Mesenchymal stem cell (in vitro differentiated cells and primary cell): ENCODE measurements at regions not wholly inside any gene's neighbourhood (a gene's known extent, or its start where the extent isn't known, plus 50 kb on each side); places are given as distances from the start of the nearest gene placed in this dataset.

Experiments
- DNase-seq: peaks from one replicate; pipeline ENCODE4 v3.0.0-alpha.2; 2013
- H2AFZ ChIP-seq: one replicate; pipeline ENCODE4 v1.6.1; 2013; ENCODE audit warnings: low read depth, mild to moderate bottlenecking, control low read depth, inconsistent platforms, low read length, moderate library complexity
- H2AK5ac ChIP-seq: 2 replicates; pipeline ENCODE4 v1.6.1; 2013; ENCODE audit warnings: low read length, moderate library complexity, mild to moderate bottlenecking, inconsistent platforms; ENCODE audit not compliant: severe bottlenecking
- H2BK120ac ChIP-seq: one replicate; pipeline ENCODE4 v1.6.1; 2013; ENCODE audit warnings: low read depth, mild to moderate bottlenecking, inconsistent platforms, low read length, moderate library complexity
- H2BK12ac ChIP-seq, 2 experiments: one replicate each; pipeline ENCODE4 v1.6.1; 2013; ENCODE audit warnings: inconsistent platforms in 2 of 2, low read length in 2 of 2, mild to moderate bottlenecking in 2 of 2, moderate library complexity in 2 of 2, control low read depth in 1 of 2
- H2BK15ac ChIP-seq: one replicate; pipeline ENCODE4 v1.6.1; 2013; ENCODE audit warnings: mild to moderate bottlenecking, low read depth, inconsistent platforms; ENCODE audit not compliant: poor library complexity, severe bottlenecking
- H2BK5ac ChIP-seq: 2 replicates; pipeline ENCODE4 v1.6.1; 2013; ENCODE audit warnings: low read depth, mild to moderate bottlenecking, low read length, control low read depth, inconsistent platforms; ENCODE audit not compliant: poor library complexity, severe bottlenecking
- H3K14ac ChIP-seq, 2 experiments: one replicate each; pipeline ENCODE4 v1.6.1; 2013; ENCODE audit warnings: inconsistent platforms in 2 of 2, low read length in 2 of 2, control low read depth in 1 of 2, mild to moderate bottlenecking in 1 of 2, moderate library complexity in 1 of 2
- H3K18ac ChIP-seq, 2 experiments: one replicate each; pipeline ENCODE4 v1.6.1; 2013; ENCODE audit warnings: inconsistent platforms in 2 of 2, low read length in 2 of 2, control low read depth in 1 of 2, low read depth in 1 of 2, mild to moderate bottlenecking in 1 of 2
- H3K23ac ChIP-seq, 2 experiments: one replicate each; pipeline ENCODE4 v1.6.1; 2013; ENCODE audit warnings: inconsistent platforms in 2 of 2, low read length in 2 of 2, mild to moderate bottlenecking in 2 of 2, moderate library complexity in 2 of 2, control low read depth in 1 of 2
- H3K27ac ChIP-seq: 2 replicates; pipeline ENCODE4 v1.5.1; 2013; ENCODE audit warnings: mild to moderate bottlenecking, moderate library complexity, low read length, control low read depth, inconsistent platforms; ENCODE audit not compliant: poor library complexity, severe bottlenecking
- H3K27me3 ChIP-seq, 2 experiments: 2 replicates each; pipeline versions ENCODE4 v1.6.1 to v1.7.0; 2013; ENCODE audit warnings: low read length in 2 of 2, mild to moderate bottlenecking in 2 of 2, moderate library complexity in 2 of 2, control low read depth in 1 of 2, inconsistent platforms in 1 of 2; ENCODE audit not compliant: control insufficient read depth in 1 of 2, insufficient read depth in 1 of 2
- H3K36me3 ChIP-seq, 2 experiments: 2 replicates each; pipeline versions ENCODE4 v1.6.1 to v1.7.0; 2013; ENCODE audit warnings: low read length in 2 of 2, control low read depth in 1 of 2, inconsistent platforms in 1 of 2, low read depth in 1 of 2, mild to moderate bottlenecking in 1 of 2; ENCODE audit not compliant: insufficient read depth in 2 of 2, control insufficient read depth in 1 of 2
- H3K4ac ChIP-seq, 2 experiments: one replicate each; pipeline ENCODE4 v1.6.1; 2013; ENCODE audit warnings: inconsistent platforms in 2 of 2, low read length in 2 of 2, mild to moderate bottlenecking in 2 of 2, moderate library complexity in 2 of 2, control low read depth in 1 of 2, low read depth in 1 of 2
- H3K4me1 ChIP-seq: 2 replicates; pipeline ENCODE4 v1.6.1; 2013; ENCODE audit warnings: low read depth, low read length, control low read depth; ENCODE audit not compliant: control insufficient read depth, insufficient read depth
- H3K4me2 ChIP-seq: 2 replicates; pipeline ENCODE4 v1.6.1; 2013; ENCODE audit warnings: low read length, mild to moderate bottlenecking, inconsistent platforms; ENCODE audit not compliant: poor library complexity, severe bottlenecking
- H3K4me3 ChIP-seq, 2 experiments: 2 replicates each; pipeline versions ENCODE4 v1.5.1 to v1.7.0; 2013; ENCODE audit warnings: low read length in 2 of 2, mild to moderate bottlenecking in 2 of 2, control low read depth in 1 of 2, low read depth in 1 of 2; ENCODE audit not compliant: insufficient read depth in 1 of 2
- H3K79me1 ChIP-seq: replicated peaks from 2 replicates; pipeline ENCODE4 v1.6.1; 2013; ENCODE audit warnings: mild to moderate bottlenecking, control low read depth, low read length, inconsistent platforms; ENCODE audit not compliant: poor library complexity, severe bottlenecking
- H3K9ac ChIP-seq: 2 replicates; pipeline ENCODE4 v1.7.0; 2013; ENCODE audit warnings: mild to moderate bottlenecking, low read length, moderate library complexity
- H3K9me3 ChIP-seq: 2 replicates; pipeline ENCODE4 v1.7.0; 2013; ENCODE audit warnings: mild to moderate bottlenecking, low read length; ENCODE audit not compliant: control insufficient read depth
- H4K8ac ChIP-seq: one replicate; pipeline ENCODE4 v1.6.1; 2013; ENCODE audit warnings: inconsistent platforms, mild to moderate bottlenecking, low read length, moderate library complexity
- H4K91ac ChIP-seq: one replicate; pipeline ENCODE4 v1.6.1; 2013; ENCODE audit warnings: mild to moderate bottlenecking, low read length, inconsistent platforms
- WGBS: methylation state at CpG from one replicate; pipeline ENCODE4 v1.1.7; 2013; ENCODE audit warnings: mixed read lengths; 5-methylcytosine and 5-hydroxymethylcytosine counted together

- H3K4me1 ChIP-seq, result no peaks in the 10 kb centered on the region
- no peak overlapping the region for H2BK120ac ChIP-seq
- no peak overlapping the region for H2AK5ac ChIP-seq
- no peak overlapping the region for H2AFZ ChIP-seq
- H3K36me3 ChIP-seq, result no peaks in the 10 kb centered on the region
- H3K4me2 ChIP-seq, result no peak overlapping the region
- DNase-seq, result no peak
- no peak overlapping the region for H2BK12ac ChIP-seq
- H3K14ac ChIP-seq, result no peak overlapping the region
- peaks cover 0 to 16% of the 10 kb centered on the region in 2 experiments for H3K27me3 ChIP-seq
- H3K9ac ChIP-seq, result no peak overlapping the region
- H3K4ac ChIP-seq, result no peak overlapping the region
- H4K8ac ChIP-seq, result no peak overlapping the region
- H3K23ac ChIP-seq, result no peak overlapping the region
- H3K18ac ChIP-seq, result no peak overlapping the region
- 69% methylated on average over 2 of the region's 2 CpGs for WGBS
- H2BK5ac ChIP-seq, result no peak overlapping the region
- no peak overlapping the region for H3K27ac ChIP-seq
- H3K79me1 ChIP-seq, result no peaks in the 10 kb centered on the region
- H3K9me3 ChIP-seq, result peaks cover 7% of the 10 kb centered on the region
- H4K91ac ChIP-seq, result no peak overlapping the region
- H2BK15ac ChIP-seq, result no peak overlapping the region
- no peak overlapping the region for H3K4me3 ChIP-seq
Observed at GRCh38 chr5:174453690-174454089, 270.7 kb upstream of the MSX2 start.

GRCh38 chr5:174454464-174454863 lies 269.9 kb upstream of the MSX2 start:
- Histone ChIP-seq H4K91ac (no peak overlapping the region), H2BK15ac (no peak overlapping the region), H4K8ac (no peak overlapping the region), H2BK120ac (no peak overlapping the region), H3K79me1 (no peaks in the 10 kb centered on the region), H3K23ac (no peak overlapping the region), H3K18ac (no peak overlapping the region), H2AK5ac (no peak overlapping the region), H3K14ac (no peak overlapping the region), H3K4me3 (no peak overlapping the region), H3K36me3 (no peaks in the 10 kb centered on the region), H3K9me3 (peaks cover 7% of the 10 kb centered on the region), H3K4me2 (no peak overlapping the region), H3K27me3 (peaks cover 0 to 16% of the 10 kb centered on the region in 2 experiments), H2BK12ac (no peak overlapping the region), H3K9ac (no peak overlapping the region), H3K4me1 (no peaks in the 10 kb centered on the region), H3K4ac (no peak overlapping the region), H3K27ac (no peak overlapping the region), H2AFZ (no peak overlapping the region), H2BK5ac (no peak overlapping the region)
- no peak for DNase-seq
- WGBS, result 62% methylated on average over 6 of the region's 6 CpGs

GRCh38 chr5:174454890-174455289 lies 269.5 kb upstream of the MSX2 start:
- peaks cover 0 to 16% of the 10 kb centered on the region in 2 experiments for H3K27me3 ChIP-seq
- no peak overlapping the region for H3K23ac ChIP-seq
- no peak overlapping the region for H2AK5ac ChIP-seq
- H3K4ac ChIP-seq, result no peak overlapping the region
- no peak overlapping the region for H3K4me3 ChIP-seq
- no peak overlapping the region for H3K18ac ChIP-seq
- H4K91ac ChIP-seq, result no peak overlapping the region
- H3K79me1 ChIP-seq, result no peaks in the 10 kb centered on the region
- DNase-seq, result no peak
- H2AFZ ChIP-seq, result no peak overlapping the region
- no peak overlapping the region for H2BK5ac ChIP-seq
- no peaks in the 10 kb centered on the region for H3K4me1 ChIP-seq
- H3K4me2 ChIP-seq, result no peak overlapping the region
- no peak overlapping the region for H3K27ac ChIP-seq
- H3K9me3 ChIP-seq, result peaks cover 7% of the 10 kb centered on the region
- no peak overlapping the region for H3K9ac ChIP-seq
- no peak overlapping the region for H2BK12ac ChIP-seq
- no peak overlapping the region for H2BK15ac ChIP-seq
- H3K14ac ChIP-seq, result no peak overlapping the region
- 73% methylated on average over 3 of the region's 3 CpGs for WGBS
- H2BK120ac ChIP-seq, result no peak overlapping the region
- no peak overlapping the region for H4K8ac ChIP-seq
- no peaks in the 10 kb centered on the region for H3K36me3 ChIP-seq

- Histone ChIP-seq H3K4ac (no peak overlapping the region), H3K36me3 (no peaks in the 10 kb centered on the region), H2AFZ (no peak overlapping the region), H3K27ac (no peak overlapping the region), H3K9ac (no peak overlapping the region), H4K8ac (no peak overlapping the region), H3K4me2 (no peak overlapping the region), H2AK5ac (no peak overlapping the region), H3K4me3 (no peak overlapping the region), H2BK12ac (no peak overlapping the region), H3K79me1 (no peaks in the 10 kb centered on the region), H3K18ac (no peak overlapping the region), H2BK15ac (no peak overlapping the region), H3K14ac (no peak overlapping the region), H3K4me1 (no peaks in the 10 kb centered on the region), H4K91ac (no peak overlapping the region), H2BK120ac (no peak overlapping the region), H3K23ac (no peak overlapping the region), H3K9me3 (peaks cover 4% of the 10 kb centered on the region), H3K27me3 (peaks cover 0 to 16% of the 10 kb centered on the region in 2 experiments), H2BK5ac (no peak overlapping the region)
- WGBS, result 65% methylated on average over 4 of the region's 4 CpGs
- DNase-seq, result no peak
Observed at GRCh38 chr5:174455301-174455700, 269.1 kb upstream of the MSX2 start.
